Common myeloid progenitor, CD34-positive (primary cell): ENCODE measurements at regions not wholly inside any gene's neighbourhood (a gene's known extent, or its start where the extent isn't known, plus 50 kb on each side); places are given as distances from the start of the nearest gene placed in this dataset.

Experiments used
- CTCF ChIA-PET: fragments of 350-600 bp; sonication (Branson Sonifier 250); formaldehyde crosslinking; loops from one replicate; lab custom pipeline; 2021; ENCODE audit warnings: antibody characterized with exemption; lab: Charles Lee
- POLR2A ChIA-PET: fragments of 350-600 bp; sonication (Branson Sonifier 250); formaldehyde crosslinking; loops from one replicate; lab custom pipeline; 2021; ENCODE audit warnings: antibody characterized with exemption; lab: Charles Lee
- DNase-seq, 3 donors: peaks; one replicate each; pipeline versions ENCODE4 v3.0.0 to v3.0.0-alpha.2; 2013
- H3K27ac ChIP-seq, 2 experiments: 1 replicate in 1 of 2; 2 replicates in 1 of 2; pipeline ENCODE4 v1.7.0; 2013; ENCODE audit warnings: inconsistent platforms in 2 of 2, low read length in 2 of 2, mild to moderate bottlenecking in 2 of 2, low read depth in 1 of 2, moderate library complexity in 1 of 2; ENCODE audit not compliant: severe bottlenecking in 2 of 2, insufficient read depth in 1 of 2, poor library complexity in 1 of 2
- H3K27me3 ChIP-seq, 5 experiments: replicated peaks in 2 of 5; 1 replicate in 3 of 5; 2 replicates in 2 of 5; pipeline versions ENCODE4 v1.6.1 to v1.7.0; 2013; ENCODE audit warnings: low read length in 4 of 5, mild to moderate bottlenecking in 2 of 5, moderate library complexity in 2 of 5, inconsistent platforms in 1 of 5; ENCODE audit not compliant: insufficient read depth in 5 of 5, control insufficient read depth in 4 of 5
- H3K36me3 ChIP-seq, 4 experiments: 1 replicate in 2 of 4; 2 replicates in 2 of 4; pipeline versions ENCODE4 v1.6.1 to v1.7.0; 2013; ENCODE audit warnings: low read length in 3 of 4, control low read depth in 1 of 4, mild to moderate bottlenecking in 1 of 4; ENCODE audit not compliant: control insufficient read depth in 4 of 4, insufficient read depth in 4 of 4
- H3K4me1 ChIP-seq, 4 experiments: 1 replicate in 3 of 4; 2 replicates in 1 of 4; pipeline versions ENCODE4 v1.6.1 to v1.7.1; 2013; ENCODE audit warnings: low read length in 3 of 4, mild to moderate bottlenecking in 3 of 4, control low read depth in 1 of 4, inconsistent platforms in 1 of 4, moderate library complexity in 1 of 4; ENCODE audit not compliant: control insufficient read depth in 4 of 4, insufficient read depth in 4 of 4; ENCODE audit errors: control extremely low read depth in 1 of 4
- H3K4me3 ChIP-seq, 7 experiments: 1 replicate in 4 of 7; 2 replicates in 3 of 7; pipeline versions ENCODE4 v1.5.1 to v1.7.0; 2013; ENCODE audit warnings: mild to moderate bottlenecking in 7 of 7, low read length in 6 of 7, moderate library complexity in 6 of 7, inconsistent platforms in 2 of 7, low read depth in 2 of 7, control low read depth in 1 of 7; ENCODE audit not compliant: insufficient read depth in 4 of 7, control insufficient read depth in 1 of 7; ENCODE audit errors: extremely low read depth in 1 of 7
- H3K9me3 ChIP-seq, 5 experiments: 1 replicate in 4 of 5; 2 replicates in 1 of 5; pipeline versions ENCODE4 v1.6.1 to v1.7.1; 2013; ENCODE audit warnings: low read length in 4 of 5, mild to moderate bottlenecking in 2 of 5, inconsistent platforms in 1 of 5, low read depth in 1 of 5, moderate library complexity in 1 of 5; ENCODE audit not compliant: control insufficient read depth in 4 of 5, insufficient read depth in 2 of 5; ENCODE audit errors: control extremely low read depth in 1 of 5
- WGBS: methylation state at CpG from one replicate; pipeline ENCODE4 v1.1.5; 2013; ENCODE audit not compliant: insufficient coverage; 5-methylcytosine and 5-hydroxymethylcytosine counted together

GRCh38 chr3:86800116-86800515 lies 190.8 kb downstream of the VGLL3 start:
- POLR2A ChIA-PET = no interaction called here
- no peak overlapping the region for H3K27ac ChIP-seq
- DNase-seq = no peak
- CTCF ChIA-PET = no interaction called here
- H3K36me3 ChIP-seq = no peaks in the 10 kb centered on the region
- no peak overlapping the region for H3K4me3 ChIP-seq
- no peaks in the 10 kb centered on the region for H3K27me3 ChIP-seq
- no peaks in the 10 kb centered on the region for H3K9me3 ChIP-seq
- 90% methylated on average over 3 of the region's 3 CpGs for WGBS
- no peaks in the 10 kb centered on the region for H3K4me1 ChIP-seq

- Histone ChIP-seq H3K27me3 (no peaks in the 10 kb centered on the region), H3K9me3 (no peaks in the 10 kb centered on the region), H3K4me1 (no peaks in the 10 kb centered on the region), H3K4me3 (no peak overlapping the region), H3K36me3 (no peaks in the 10 kb centered on the region), H3K27ac (no peak overlapping the region)
- no CpG with 5 or more reads among the region's 1 CpG for WGBS
- POLR2A ChIA-PET = interaction anchor here (0.6 kb wide), 1 partner anchor 23 kb away, joined by 5 read pairs; no protein-coding TSS in a partner anchor
- DNase-seq = no peak
- CTCF ChIA-PET = no interaction called here
These were observed 193.0 kb downstream of the VGLL3 start for GRCh38 chr3:86797946-86798345.

GRCh38 chr3:86794361-86795065 lies 196.4 kb downstream of the VGLL3 start:
- WGBS = 100% methylated on average over 1 of the region's 3 CpGs
- ChIA-PET CTCF (interaction anchor here (1.0 kb wide), 1 partner anchor 350 kb away, joined by 3 read pairs; no protein-coding TSS in a partner anchor), POLR2A (no interaction called here)
- H3K27ac ChIP-seq = no peak overlapping the region
- no peaks in the 10 kb centered on the region for H3K36me3 ChIP-seq
- H3K4me3 ChIP-seq = no peak overlapping the region
- DNase-seq = no peak
- no peaks in the 10 kb centered on the region for H3K27me3 ChIP-seq
- no peaks in the 10 kb centered on the region for H3K9me3 ChIP-seq
- H3K4me1 ChIP-seq = no peaks in the 10 kb centered on the region

- no peak overlapping the region for H3K27ac ChIP-seq
These were observed 197.2 kb downstream of the VGLL3 start for GRCh38 chr3:86793786-86794185.

DNA sequence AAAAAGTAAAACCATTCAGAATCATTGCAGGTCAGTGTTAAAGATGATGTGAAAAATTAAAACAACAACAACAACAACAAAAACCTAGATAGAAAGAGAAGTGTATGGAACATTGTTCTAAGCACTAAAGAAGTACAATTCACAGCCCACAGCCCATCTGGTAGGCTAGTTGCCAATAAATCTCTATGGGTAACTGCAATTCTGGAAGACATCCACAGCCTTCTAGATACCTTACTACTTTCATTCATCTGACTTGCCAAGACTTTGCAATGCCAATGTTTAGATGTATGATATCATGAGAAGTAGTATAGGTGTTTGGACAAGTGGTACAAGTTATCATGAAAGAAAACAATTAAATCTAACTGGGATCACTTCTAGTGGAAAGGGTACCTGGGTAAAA lies 198.6 kb downstream of the VGLL3 start:
- POLR2A ChIA-PET = no interaction called here
- no peaks in the 10 kb centered on the region for H3K27me3 ChIP-seq
- no peak for DNase-seq
- H3K9me3 ChIP-seq = no peaks in the 10 kb centered on the region
- H3K27ac ChIP-seq = no peak overlapping the region
- CTCF ChIA-PET = no interaction called here
- H3K4me3 ChIP-seq = no peak overlapping the region
- no peaks in the 10 kb centered on the region for H3K36me3 ChIP-seq
- H3K4me1 ChIP-seq = no peaks in the 10 kb centered on the region

More at GRCh38 chr3:86793786-86794185, 197.2 kb downstream of the VGLL3 start:
- Histone ChIP-seq H3K4me1 (no peaks in the 10 kb centered on the region), H3K27me3 (no peaks in the 10 kb centered on the region), H3K36me3 (no peaks in the 10 kb centered on the region), H3K9me3 (no peaks in the 10 kb centered on the region), H3K4me3 (no peak overlapping the region)
- ChIA-PET CTCF (no interaction called here), POLR2A (no interaction called here)
- WGBS = no CpG with 5 or more reads among the region's 1 CpG
- DNase-seq = no peak

DNA sequence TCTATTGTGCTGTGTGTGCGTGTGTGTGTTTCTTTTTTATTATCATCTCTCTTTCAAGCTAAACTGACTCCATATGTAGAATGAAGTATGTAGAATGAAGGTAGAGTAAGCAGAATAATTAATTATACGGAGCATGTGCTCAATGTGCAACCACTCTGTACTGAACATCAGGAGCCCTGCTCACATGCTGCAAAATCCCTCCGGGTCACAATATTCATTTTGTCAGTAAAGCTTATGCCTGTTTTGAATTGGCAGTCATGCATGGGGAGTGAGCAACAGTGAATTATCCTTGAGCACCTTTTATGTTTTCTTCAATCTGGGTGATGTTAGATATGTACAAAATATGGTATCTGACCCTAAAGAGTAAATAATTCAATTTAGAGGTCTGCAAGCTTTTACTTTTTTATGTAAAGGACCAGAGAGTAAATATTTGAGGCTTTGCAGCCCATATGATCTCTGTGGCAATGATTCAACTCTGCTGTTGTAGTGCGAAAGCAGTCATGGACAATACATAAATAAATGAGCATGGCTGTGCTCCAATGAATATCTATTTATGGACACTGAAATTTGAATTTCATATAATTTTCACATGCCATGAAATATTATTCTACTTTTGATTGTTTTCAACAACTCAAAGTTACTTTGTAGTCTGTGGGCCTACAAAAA lies 199.9 kb downstream of the VGLL3 start:
- H3K27me3 ChIP-seq = no peaks in the 10 kb centered on the region
- WGBS = 94% methylated on average over 2 of the region's 4 CpGs
- H3K36me3 ChIP-seq = no peaks in the 10 kb centered on the region
- H3K4me3 ChIP-seq = no peak overlapping the region
- H3K27ac ChIP-seq = no peak overlapping the region
- H3K9me3 ChIP-seq = no peaks in the 10 kb centered on the region
- H3K4me1 ChIP-seq = no peaks in the 10 kb centered on the region
- POLR2A ChIA-PET = no interaction called here
- DNase-seq = no peak
- CTCF ChIA-PET = interaction anchor here (1.3 kb wide), 1 partner anchor 8 kb away, joined by 3 read pairs; no protein-coding TSS in a partner anchor

DNA sequence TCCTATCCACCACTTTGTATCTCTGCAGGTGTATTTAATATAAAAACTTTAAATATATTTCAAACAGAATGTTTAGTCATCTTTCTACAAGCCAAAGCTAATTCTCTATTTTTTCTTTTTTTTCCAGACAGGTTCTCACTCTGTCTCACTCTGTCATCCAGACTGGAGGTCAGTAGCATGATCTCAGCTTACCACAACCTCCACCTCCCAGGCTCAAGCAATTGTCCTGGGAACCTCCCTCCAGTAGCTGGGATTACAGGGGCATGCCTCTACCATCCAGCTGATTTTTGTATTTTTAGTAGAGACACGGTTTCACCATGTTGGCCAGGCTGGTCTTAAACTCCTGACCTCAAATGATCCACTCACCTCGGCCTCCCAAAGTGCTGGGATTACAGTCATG lies 202.6 kb downstream of the VGLL3 start:
- 96% methylated on average over 2 of the region's 2 CpGs for WGBS
- Histone ChIP-seq H3K4me1 (no peaks in the 10 kb centered on the region), H3K9me3 (no peaks in the 10 kb centered on the region), H3K36me3 (no peaks in the 10 kb centered on the region), H3K27me3 (no peaks in the 10 kb centered on the region), H3K4me3 (no peak overlapping the region), H3K27ac (no peak overlapping the region)
- no peak for DNase-seq
- ChIA-PET POLR2A (no interaction called here), CTCF (no interaction called here)
